ENCODE measurements at regions not wholly inside any gene's neighbourhood (a gene's known extent, or its start where the extent isn't known, plus 50 kb on each side); places are given as distances from the start of the nearest gene placed in this dataset.
"Not testable (repeated sequence)": the region's sequence is repeated elsewhere in the genome, so short reads cannot be mapped to it uniquely, and the experiment has no call there.

DNA sequence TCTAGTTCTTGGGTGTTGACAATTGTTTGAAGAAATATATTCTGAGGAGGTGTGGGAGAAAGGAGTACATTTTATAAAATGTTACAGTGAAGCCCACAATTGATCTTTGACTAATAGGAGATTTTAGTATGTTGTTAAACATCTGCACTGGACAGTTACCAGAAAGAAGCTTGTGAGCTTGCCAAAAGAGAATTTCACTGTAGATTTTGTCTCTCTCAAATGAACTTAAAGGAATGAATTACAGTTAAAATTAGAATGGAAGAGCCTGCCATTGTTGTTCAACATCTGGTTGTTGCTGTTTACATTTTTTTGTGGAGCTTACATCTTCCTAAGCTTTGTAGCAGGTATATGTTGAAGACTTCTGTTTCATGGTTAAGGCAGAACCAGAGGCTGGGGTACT lies 620.5 kb upstream of the CCDC179 start:
- TF ChIP-seq, protein P1, sequence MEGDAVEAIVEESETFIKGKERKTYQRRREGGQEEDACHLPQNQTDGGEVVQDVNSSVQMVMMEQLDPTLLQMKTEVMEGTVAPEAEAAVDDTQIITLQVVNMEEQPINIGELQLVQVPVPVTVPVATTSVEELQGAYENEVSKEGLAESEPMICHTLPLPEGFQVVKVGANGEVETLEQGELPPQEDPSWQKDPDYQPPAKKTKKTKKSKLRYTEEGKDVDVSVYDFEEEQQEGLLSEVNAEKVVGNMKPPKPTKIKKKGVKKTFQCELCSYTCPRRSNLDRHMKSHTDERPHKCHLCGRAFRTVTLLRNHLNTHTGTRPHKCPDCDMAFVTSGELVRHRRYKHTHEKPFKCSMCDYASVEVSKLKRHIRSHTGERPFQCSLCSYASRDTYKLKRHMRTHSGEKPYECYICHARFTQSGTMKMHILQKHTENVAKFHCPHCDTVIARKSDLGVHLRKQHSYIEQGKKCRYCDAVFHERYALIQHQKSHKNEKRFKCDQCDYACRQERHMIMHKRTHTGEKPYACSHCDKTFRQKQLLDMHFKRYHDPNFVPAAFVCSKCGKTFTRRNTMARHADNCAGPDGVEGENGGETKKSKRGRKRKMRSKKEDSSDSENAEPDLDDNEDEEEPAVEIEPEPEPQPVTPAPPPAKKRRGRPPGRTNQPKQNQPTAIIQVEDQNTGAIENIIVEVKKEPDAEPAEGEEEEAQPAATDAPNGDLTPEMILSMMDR (IDR thresholded peaks at IDR 0.05; ENCODE audit: insufficient read depth, low read depth, low read length, missing control alignments), result no peak
- no peak for DNase-seq (ENCODE audit: low read depth)
- H3K4me3 ChIP-seq (ENCODE audit: low read depth, low read length), result no peak overlapping the region

DNA sequence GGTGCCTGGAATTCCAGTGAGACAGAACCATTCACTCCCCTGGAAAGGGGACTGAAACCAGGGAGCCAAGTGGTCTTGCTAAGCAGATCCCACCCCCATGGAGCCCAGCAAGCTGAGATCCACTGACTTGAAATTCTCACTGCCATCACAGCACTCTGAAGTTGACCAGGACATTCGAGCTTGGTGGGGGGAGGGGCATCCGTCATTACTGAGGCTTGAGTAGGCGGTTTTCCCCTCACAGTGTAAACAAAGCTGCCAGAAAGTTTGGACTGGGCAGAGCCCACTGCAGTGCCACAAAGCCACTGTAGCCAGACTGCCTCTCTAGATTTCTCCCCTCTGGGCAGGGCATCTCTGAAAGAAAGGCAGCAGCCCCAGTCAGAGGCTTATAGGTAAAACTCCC lies 623.9 kb upstream of the CCDC179 start:
- not testable (repeated sequence) for DNase-seq (ENCODE audit: low read depth); H3K4me3 ChIP-seq (ENCODE audit: low read depth, low read length)

DNA sequence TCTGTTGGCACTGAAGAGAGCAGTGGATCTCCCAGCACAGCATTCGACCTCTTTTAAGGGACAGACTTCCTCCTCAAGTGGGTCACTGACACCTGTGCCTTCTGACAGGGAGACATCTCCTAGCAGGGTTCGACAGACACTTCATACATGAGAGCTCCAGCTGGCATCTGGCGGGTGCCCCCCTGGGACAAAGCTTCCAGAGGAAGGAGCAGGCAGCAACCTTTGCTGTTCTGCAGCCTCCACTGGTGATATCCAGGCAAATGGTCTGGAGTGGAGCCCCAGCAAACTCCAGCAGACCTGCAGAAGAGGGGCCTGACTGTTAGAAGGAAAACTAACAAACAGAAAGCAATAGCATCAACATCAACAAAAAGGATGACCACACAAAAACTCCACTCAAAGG lies 624.3 kb upstream of the CCDC179 start:
- DNase-seq (ENCODE audit: low read depth), result not testable (repeated sequence)

DNA sequence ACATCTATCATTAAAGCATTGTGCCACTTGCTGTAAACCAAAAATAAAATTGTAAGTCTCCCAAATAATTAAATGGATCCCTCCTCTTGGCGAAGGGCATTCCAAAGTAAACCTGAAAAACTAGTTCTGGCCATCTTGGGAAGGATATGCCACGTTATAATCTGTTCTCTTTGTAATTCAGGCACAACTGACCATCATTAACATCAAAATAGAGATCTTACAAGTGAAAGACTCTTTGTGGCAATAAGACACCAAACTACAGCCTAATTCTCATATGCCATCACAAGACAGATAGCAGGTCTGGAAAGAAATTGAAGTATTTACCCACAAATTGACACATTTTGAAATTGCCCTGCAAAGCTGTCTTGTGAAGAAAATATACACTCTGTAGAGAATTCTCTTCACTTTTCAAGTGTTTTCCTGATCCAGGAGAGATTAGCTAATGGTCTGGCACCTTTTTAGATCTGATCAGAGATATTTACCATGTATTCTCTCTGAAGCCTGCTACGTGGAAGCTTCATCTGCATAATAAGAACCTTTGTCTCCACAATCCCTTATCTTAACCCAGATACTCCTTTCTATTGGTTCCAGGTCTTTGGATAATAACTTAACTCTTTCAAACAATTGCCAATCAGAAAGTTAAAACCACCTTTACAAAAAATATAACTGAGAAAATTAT lies 630.4 kb upstream of the CCDC179 start:
- H3K4me3 ChIP-seq (ENCODE audit: low read depth, low read length), result no peak overlapping the region
- no peak for DNase-seq (ENCODE audit: low read depth)
- TF ChIP-seq, protein P1 (IDR thresholded peaks at IDR 0.05; ENCODE audit: insufficient read depth, low read depth, low read length, missing control alignments), result no peak

More for the DNA sequence above, 624.3 kb upstream of the CCDC179 start:
- H3K4me3 ChIP-seq (ENCODE audit: low read depth, low read length), result not testable (repeated sequence)

DNA sequence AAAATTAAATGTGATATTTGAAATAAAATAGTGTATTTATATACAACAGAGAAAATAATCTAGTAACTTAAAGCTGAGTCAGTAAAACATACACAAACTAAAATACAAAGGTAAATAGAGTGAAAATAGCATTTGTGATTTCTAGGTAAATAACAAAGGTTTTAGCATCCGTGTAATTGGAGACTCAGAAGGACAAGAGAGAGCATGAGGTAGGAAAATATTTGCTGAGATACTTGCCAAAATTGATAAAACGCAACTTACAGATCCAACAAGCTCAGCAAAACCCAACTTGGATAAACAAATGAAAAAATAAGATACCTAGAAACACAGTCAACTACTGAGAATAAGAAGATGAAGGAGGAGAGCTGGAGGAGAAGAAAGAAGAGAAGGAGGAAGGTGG lies 634.7 kb upstream of the CCDC179 start:
- DNase-seq (ENCODE audit: low read depth), result no peak
- TF ChIP-seq, protein P1 (IDR thresholded peaks at IDR 0.05; ENCODE audit: insufficient read depth, low read depth, low read length, missing control alignments), result no peak
- H3K4me3 ChIP-seq (ENCODE audit: low read depth, low read length), result no peak overlapping the region

DNA sequence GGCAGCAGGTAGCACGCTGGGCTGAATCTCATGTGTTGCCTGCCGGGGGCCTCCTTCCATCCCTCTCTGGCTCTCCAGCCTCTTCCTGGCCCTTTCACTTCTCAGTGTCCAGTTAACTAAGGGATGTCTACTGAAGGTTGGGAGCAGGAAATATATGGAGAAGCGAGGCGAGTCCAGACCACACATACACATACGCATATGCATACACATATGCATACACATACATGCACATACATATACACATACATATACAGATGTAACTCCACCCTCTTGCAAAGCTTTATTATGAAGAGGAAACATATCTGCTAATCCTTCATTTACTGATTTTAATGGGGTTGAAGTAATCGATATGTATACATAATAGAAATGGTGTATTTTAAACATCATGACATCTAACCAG lies 636.1 kb upstream of the CCDC179 start:
- TF ChIP-seq, protein P1 (IDR thresholded peaks at IDR 0.05; ENCODE audit: insufficient read depth, low read depth, low read length, missing control alignments), result no peak
- no peak overlapping the region for H3K4me3 ChIP-seq (ENCODE audit: low read depth, low read length)
- DNase-seq (ENCODE audit: low read depth), result no peak

DNA sequence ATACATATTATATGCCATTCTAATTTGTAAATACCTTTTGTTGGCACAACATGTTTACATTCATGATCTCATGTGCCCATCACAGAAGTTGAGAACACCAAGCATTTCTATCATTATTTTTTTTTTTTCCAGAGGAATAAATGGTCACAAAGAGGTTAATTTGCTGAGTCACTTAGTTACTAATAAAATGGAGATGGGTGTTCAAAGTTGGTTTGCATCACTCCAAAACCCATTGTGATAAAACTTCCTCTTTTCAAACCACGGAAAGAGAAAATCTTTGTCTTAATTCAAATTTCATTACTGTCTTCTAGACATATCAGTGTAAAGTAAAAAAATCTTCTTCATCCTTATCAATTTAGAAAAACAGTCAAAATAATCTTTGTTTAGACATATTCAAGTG lies 636.8 kb upstream of the CCDC179 start:
- TF ChIP-seq, protein P1 (IDR thresholded peaks at IDR 0.05; ENCODE audit: insufficient read depth, low read depth, low read length, missing control alignments), result no peak
- no peak overlapping the region for H3K4me3 ChIP-seq (ENCODE audit: low read depth, low read length)
- DNase-seq (ENCODE audit: low read depth), result no peak

DNA sequence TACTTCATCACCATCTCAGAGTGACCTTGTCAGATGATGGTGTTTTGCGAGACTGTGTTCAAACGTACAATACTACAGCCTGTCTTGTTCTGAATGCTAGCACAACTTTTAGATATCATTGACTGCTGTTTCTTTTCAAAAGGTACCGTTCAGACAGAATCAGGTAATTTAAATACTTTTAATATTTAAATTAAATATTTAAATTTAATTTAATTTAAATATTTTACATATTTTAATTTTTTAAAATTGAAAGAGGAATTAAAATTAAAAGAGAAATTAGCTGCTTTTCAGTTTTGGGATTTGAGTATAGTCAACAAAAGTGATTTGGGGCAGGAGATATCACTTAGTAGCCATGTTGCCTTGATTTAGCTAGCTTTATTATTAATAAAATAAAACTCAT lies 642.1 kb upstream of the CCDC179 start:
- H3K4me3 ChIP-seq (ENCODE audit: low read depth, low read length), result no peak overlapping the region
- no peak for DNase-seq (ENCODE audit: low read depth)
- TF ChIP-seq, protein P1 (IDR thresholded peaks at IDR 0.05; ENCODE audit: insufficient read depth, low read depth, low read length, missing control alignments), result no peak

Measured in GM12865 (cell line).